ENCODE measurements at regions not wholly inside any gene's neighbourhood (a gene's known extent, or its start where the extent isn't known, plus 50 kb on each side); places are given as distances from the start of the nearest gene placed in this dataset.

GRCh38 chr20:57090590-57091560 is 175.6 kb downstream of the BMP7 start:
- DNase-seq, result peak in 1 of 2 donors; percentile 6

GRCh38 chr20:57091748-57092111 is 174.7 kb downstream of the BMP7 start:
- DNase-seq, result no peak

- peak; percentile 54 to 73 for DNase-seq
Observed at GRCh38 chr20:57092112-57092899, 174.1 kb downstream of the BMP7 start.

GRCh38 chr20:57092900-57093530 is 173.4 kb downstream of the BMP7 start:
- no peak for DNase-seq

- DNase-seq, result no peak
Observed at GRCh38 chr20:57093766-57094165, 172.7 kb downstream of the BMP7 start.

GRCh38 chr20:57094252-57094891 is 172.1 kb downstream of the BMP7 start:
- no peak for DNase-seq

GRCh38 chr20:57094991-57095390 is 171.4 kb downstream of the BMP7 start:
- DNase-seq, result no peak

- no peak for DNase-seq
Observed at GRCh38 chr20:57095426-57095825, 171.0 kb downstream of the BMP7 start.

GRCh38 chr20:57097245-57097915 is 169.1 kb downstream of the BMP7 start:
- DNase-seq, result no peak

- no peak for DNase-seq
Observed at GRCh38 chr20:57102160-57102559, 164.3 kb downstream of the BMP7 start.

GRCh38 chr20:57102566-57102965 is 163.9 kb downstream of the BMP7 start:
- no peak for DNase-seq

GRCh38 chr20:57103146-57103800 is 163.2 kb downstream of the BMP7 start:
- no peak for DNase-seq

- DNase-seq, result no peak
Observed at GRCh38 chr20:57104113-57104512, 162.3 kb downstream of the BMP7 start.

GRCh38 chr20:57104651-57105204 is 161.7 kb downstream of the BMP7 start:
- DNase-seq, result no peak

- DNase-seq, result no peak
Observed at GRCh38 chr20:57106030-57106682, 160.3 kb downstream of the BMP7 start.

GRCh38 chr20:57106692-57107091 is 159.7 kb downstream of the BMP7 start:
- no peak for DNase-seq

- DNase-seq, result no peak
Observed at GRCh38 chr20:57107208-57107607, 159.2 kb downstream of the BMP7 start.

- DNase-seq, result no peak
Observed at GRCh38 chr20:57108218-57108617, 158.2 kb downstream of the BMP7 start.

- no peak for DNase-seq
Observed at GRCh38 chr20:57108742-57109570, 157.5 kb downstream of the BMP7 start.

- DNase-seq, result no peak
Observed at GRCh38 chr20:57109571-57109953, 156.9 kb downstream of the BMP7 start.
